ENCODE measurements at regions not wholly inside any gene's neighbourhood (a gene's known extent, or its start where the extent isn't known, plus 50 kb on each side); places are given as distances from the start of the nearest gene placed in this dataset.

DNA sequence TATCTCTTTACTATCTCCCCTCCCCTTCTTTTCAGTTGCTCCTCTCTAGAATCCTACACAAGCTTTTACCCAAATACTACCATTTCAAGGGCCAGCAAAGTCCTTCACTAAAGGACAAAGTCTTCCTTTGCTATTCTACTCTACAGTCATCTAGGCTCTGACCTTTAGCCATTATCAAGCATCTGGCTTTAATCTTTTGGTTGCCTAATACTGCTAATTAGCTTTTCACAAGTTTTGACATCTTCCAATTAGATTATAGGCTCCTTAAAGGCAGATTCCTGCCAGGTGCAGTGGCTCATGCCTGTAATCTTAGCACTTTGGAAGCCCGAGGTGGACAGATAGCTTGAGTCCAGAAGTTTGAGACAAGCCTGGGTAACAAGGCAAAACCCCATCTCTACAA lies 194.4 kb downstream of the SH3BP4 start:
- TF ChIP-seq, protein P1, sequence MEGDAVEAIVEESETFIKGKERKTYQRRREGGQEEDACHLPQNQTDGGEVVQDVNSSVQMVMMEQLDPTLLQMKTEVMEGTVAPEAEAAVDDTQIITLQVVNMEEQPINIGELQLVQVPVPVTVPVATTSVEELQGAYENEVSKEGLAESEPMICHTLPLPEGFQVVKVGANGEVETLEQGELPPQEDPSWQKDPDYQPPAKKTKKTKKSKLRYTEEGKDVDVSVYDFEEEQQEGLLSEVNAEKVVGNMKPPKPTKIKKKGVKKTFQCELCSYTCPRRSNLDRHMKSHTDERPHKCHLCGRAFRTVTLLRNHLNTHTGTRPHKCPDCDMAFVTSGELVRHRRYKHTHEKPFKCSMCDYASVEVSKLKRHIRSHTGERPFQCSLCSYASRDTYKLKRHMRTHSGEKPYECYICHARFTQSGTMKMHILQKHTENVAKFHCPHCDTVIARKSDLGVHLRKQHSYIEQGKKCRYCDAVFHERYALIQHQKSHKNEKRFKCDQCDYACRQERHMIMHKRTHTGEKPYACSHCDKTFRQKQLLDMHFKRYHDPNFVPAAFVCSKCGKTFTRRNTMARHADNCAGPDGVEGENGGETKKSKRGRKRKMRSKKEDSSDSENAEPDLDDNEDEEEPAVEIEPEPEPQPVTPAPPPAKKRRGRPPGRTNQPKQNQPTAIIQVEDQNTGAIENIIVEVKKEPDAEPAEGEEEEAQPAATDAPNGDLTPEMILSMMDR (IDR thresholded peaks at IDR 0.05; ENCODE audit: low read length) = no peak
- no peak for TF ChIP-seq EZH2 (IDR thresholded peaks at IDR 0.05; ENCODE audit: borderline replicate concordance, low read length)
